HCT116 (cell line): ENCODE measurements at regions not wholly inside any gene's neighbourhood (a gene's known extent, or its start where the extent isn't known, plus 50 kb on each side); places are given as distances from the start of the nearest gene placed in this dataset.

Source experiments
- ATAC-seq: fragments of 200-7000 bp; cut with Tn5 transposase; 2 replicates; pipeline ENCODE4 v1.9.1; 2020; ENCODE audit warnings: mild to moderate bottlenecking, moderate library complexity
- BruUV-seq: library from RNA; stranded (reverse); fragments of 400-500 nt; replicated peaks from 2 replicates; lab custom pipeline; 2021; lab: Mats Ljungman, UMichigan
- CTCF ChIA-PET: fragments of 300-600 bp; sonication (Branson Sonifier 250); formaldehyde crosslinking; loops from one replicate; lab custom pipeline; 2021; ENCODE audit warnings: antibody characterized with exemption; lab: Charles Lee
- POLR2A ChIA-PET: fragments of 300-600, 350-600 bp; sonication (Branson Sonifier 250); formaldehyde crosslinking; loops from one replicate; lab custom pipeline; 2021; ENCODE audit warnings: antibody characterized with exemption; lab: Charles Lee
- RAD21 ChIA-PET, 2 experiments: fragments of 300-600 bp; sonication (Branson Sonifier 250); formaldehyde crosslinking; loops; one replicate each; lab custom pipeline; 2023; ENCODE audit warnings: low total read pairs in 2 of 2; ENCODE audit not compliant: uncharacterized antibody in 2 of 2, unreplicated experiment in 2 of 2, low non-redundant PET in 1 of 2; lab: Charles Lee
- DNase-seq: peaks from one replicate; pipeline ENCODE4 v3.0.0-alpha.2; 2010; ENCODE audit warnings: low read depth, low spot score
- H2AFZ ChIP-seq: fragments of 200-600 bp; shearing (Covaris generic), sonication (generic); 2 replicates; pipeline ENCODE4 v1.6.1; 2017; ENCODE audit warnings: low read depth, mixed run types, mixed read lengths, antibody characterized with exemption, low read length; ENCODE audit not compliant: poor library complexity, severe bottlenecking
- H3K27ac ChIP-seq: 2 replicates; pipeline ENCODE4 v1.5.1; 2012; ENCODE audit warnings: low read depth, low read length
- H3K27me3 ChIP-seq: fragments of 200-600 bp; sonication (generic); 2 replicates; pipeline ENCODE4 v1.6.1; 2016; ENCODE audit warnings: mixed run types, low read length, mixed read lengths; ENCODE audit not compliant: insufficient read depth
- H3K36me3 ChIP-seq, 2 experiments: fragments of 200-500 bp in 1 of 2; fragments of 200-600 bp in 1 of 2; sonication (Bioruptor generic) in 1 of 2; sonication (generic) in 1 of 2; 2 replicates each; pipeline versions ENCODE4 v1.5.1 to v1.6.1; 2014 to 2016; ENCODE audit warnings: low read length in 2 of 2, inconsistent platforms in 1 of 2, mixed read lengths in 1 of 2, mixed run types in 1 of 2; ENCODE audit not compliant: insufficient read depth in 2 of 2, control insufficient read depth in 1 of 2
- H3K4me1 ChIP-seq, 2 experiments: fragments of 200-600 bp in 1 of 2; sonication (generic) in 1 of 2; 2 replicates each; pipeline versions ENCODE4 v1.5.1 to v1.6.1; 2012 to 2017; ENCODE audit warnings: low read length in 2 of 2, inconsistent platforms in 1 of 2, mild to moderate bottlenecking in 1 of 2, mixed read lengths in 1 of 2, mixed run types in 1 of 2, moderate library complexity in 1 of 2; ENCODE audit not compliant: insufficient read depth in 2 of 2, control insufficient read depth in 1 of 2
- H3K4me2 ChIP-seq: fragments of 200-600 bp; sonication (generic); 2 replicates; pipeline ENCODE4 v1.6.1; 2017; ENCODE audit warnings: mixed run types, low read length, mixed read lengths
- H3K4me3 ChIP-seq, 2 experiments: fragments of 200-600 bp in 1 of 2; sonication (generic) in 1 of 2; replicated peaks in 1 of 2; 2 replicates each; pipeline ENCODE4 v1.5.1; 2011 to 2016; ENCODE audit warnings: low read length in 2 of 2, control low read depth in 1 of 2, low read depth in 1 of 2, mild to moderate bottlenecking in 1 of 2, mixed read lengths in 1 of 2, mixed run types in 1 of 2
- H3K79me2 ChIP-seq: fragments of 200-600 bp; sonication (generic); 2 replicates; pipeline ENCODE4 v1.6.1; 2017; ENCODE audit warnings: mild to moderate bottlenecking, mixed run types, low read length, moderate library complexity, mixed read lengths; ENCODE audit not compliant: insufficient read depth
- H3K9ac ChIP-seq: fragments of 200-600 bp; sonication (generic); 2 replicates; pipeline ENCODE4 v1.6.1; 2016; ENCODE audit warnings: low read length, mixed read lengths
- H3K9me2 ChIP-seq: fragments of 200-600 bp; sonication (generic), shearing (Covaris generic); 2 replicates; pipeline ENCODE4 v1.6.1; 2017; ENCODE audit warnings: mixed run types, mild to moderate bottlenecking, moderate library complexity; ENCODE audit not compliant: insufficient read depth
- H3K9me3 ChIP-seq, 2 experiments: fragments of 200-500 bp in 1 of 2; fragments of 200-600 bp in 1 of 2; sonication (Bioruptor generic) in 1 of 2; sonication (generic) in 1 of 2; 2 replicates each; pipeline ENCODE4 v1.6.1; 2014 to 2017; ENCODE audit warnings: low read length in 2 of 2, mixed read lengths in 2 of 2, inconsistent platforms in 1 of 2, low read depth in 1 of 2, mild to moderate bottlenecking in 1 of 2, mixed run types in 1 of 2, moderate library complexity in 1 of 2; ENCODE audit not compliant: control insufficient read depth in 1 of 2, insufficient read depth in 1 of 2
- H4K20me1 ChIP-seq: fragments of 200-600 bp; sonication (generic), shearing (Covaris generic); 2 replicates; pipeline ENCODE4 v1.6.1; 2017; ENCODE audit warnings: mixed run types, mild to moderate bottlenecking, moderate library complexity; ENCODE audit not compliant: insufficient read depth
- CBX3 ChIP-seq: IDR thresholded peaks from 2 replicates; pipeline ENCODE4 v1.6.1; 2012; ENCODE audit warnings: low read depth
- CEBPB ChIP-seq: IDR thresholded peaks from 2 replicates; pipeline ENCODE4 v1.6.1; 2012; ENCODE audit warnings: low read depth
- ELF1 ChIP-seq: IDR thresholded peaks from 2 replicates; pipeline ENCODE4 v1.6.1; 2012; ENCODE audit warnings: low read depth, borderline replicate concordance
- EZH2phosphoT487 ChIP-seq: fragments of 200-600 bp; IDR thresholded peaks from 2 replicates; pipeline ENCODE4 v1.6.1; 2018; ENCODE audit warnings: antibody characterized with exemption, borderline replicate concordance
- FOSL1 ChIP-seq: IDR thresholded peaks from 2 replicates; pipeline ENCODE4 v1.6.1; 2012; ENCODE audit warnings: low read depth
- JUND ChIP-seq: IDR thresholded peaks from 2 replicates; pipeline ENCODE4 v1.6.1; 2012
- POLR2A ChIP-seq: IDR thresholded peaks from 2 replicates; pipeline ENCODE4 v1.7.0; 2011; ENCODE audit warnings: borderline replicate concordance; ENCODE audit not compliant: insufficient read depth, insufficient read length; ENCODE audit errors: extremely low read depth
- SIN3A ChIP-seq: IDR thresholded peaks from 2 replicates; pipeline ENCODE4 v1.6.1; 2012; ENCODE audit warnings: low read depth
- SP1 ChIP-seq: IDR thresholded peaks from 2 replicates; pipeline ENCODE4 v1.6.1; 2012; ENCODE audit warnings: low read depth
- TCF7L2 ChIP-seq: IDR thresholded peaks from 2 replicates; pipeline ENCODE4 v1.7.0; 2011; ENCODE audit warnings: borderline replicate concordance, inconsistent platforms; ENCODE audit not compliant: insufficient read depth, insufficient read length; ENCODE audit errors: extremely low read depth
- YY1 ChIP-seq: IDR thresholded peaks from 2 replicates; pipeline ENCODE4 v1.6.1; 2011; ENCODE audit warnings: low read length, low read depth, moderate library complexity, mild to moderate bottlenecking; ENCODE audit not compliant: insufficient replicate concordance; ENCODE audit errors: extremely low read depth
- intact Hi-C: fragments of 100-400 bp; cut with micrococcal nuclease; formaldehyde crosslinking; loops from 2 replicates; pipeline ENCODE4 v1.10.0; 2022
- TF ChIP-seq, protein P1 (sequence below): IDR thresholded peaks from 2 replicates; pipeline ENCODE4 v1.6.1; 2012
- TF ChIP-seq, protein P2 (sequence below): IDR thresholded peaks from 2 replicates; pipeline ENCODE4 v1.6.1; 2011; ENCODE audit warnings: mild to moderate bottlenecking, low read length, moderate library complexity; ENCODE audit not compliant: insufficient replicate concordance; ENCODE audit errors: extremely low read depth

DNA sequence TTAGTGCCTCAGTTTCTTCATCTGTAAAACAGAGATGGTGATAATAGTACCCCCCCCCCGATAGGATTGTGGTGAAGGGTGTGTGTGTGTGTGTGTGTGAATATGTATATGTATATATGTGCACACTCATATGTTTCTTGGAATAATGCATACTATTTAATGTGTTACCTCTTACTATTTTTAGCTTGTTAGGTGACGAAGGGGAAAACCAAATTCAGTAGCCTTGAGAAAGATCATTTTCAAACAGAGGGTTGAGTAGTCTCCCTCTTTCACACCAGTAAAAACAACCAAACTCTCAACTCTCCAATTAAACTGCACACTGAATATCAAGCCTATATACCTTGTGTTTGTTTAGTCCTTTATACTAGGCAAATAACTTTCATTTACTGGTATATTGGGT lies 75.7 kb downstream of the NTMT2 start:
- no peak for DNase-seq
- TF ChIP-seq, protein P1, sequence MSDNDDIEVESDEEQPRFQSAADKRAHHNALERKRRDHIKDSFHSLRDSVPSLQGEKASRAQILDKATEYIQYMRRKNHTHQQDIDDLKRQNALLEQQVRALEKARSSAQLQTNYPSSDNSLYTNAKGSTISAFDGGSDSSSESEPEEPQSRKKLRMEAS, result no peak
- no peak for TF ChIP-seq CBX3
- TF ChIP-seq POLR2A, result no peak
- TF ChIP-seq JUND, result no peak
- no peak for TF ChIP-seq ELF1
- no peak for TF ChIP-seq CEBPB
- TF ChIP-seq SIN3A, result no peak
- no peak for TF ChIP-seq SP1
- no peak for TF ChIP-seq TCF7L2
- no peak for TF ChIP-seq EZH2phosphoT487
- no peak for TF ChIP-seq YY1
- TF ChIP-seq FOSL1, result no peak
- TF ChIP-seq, protein P2, sequence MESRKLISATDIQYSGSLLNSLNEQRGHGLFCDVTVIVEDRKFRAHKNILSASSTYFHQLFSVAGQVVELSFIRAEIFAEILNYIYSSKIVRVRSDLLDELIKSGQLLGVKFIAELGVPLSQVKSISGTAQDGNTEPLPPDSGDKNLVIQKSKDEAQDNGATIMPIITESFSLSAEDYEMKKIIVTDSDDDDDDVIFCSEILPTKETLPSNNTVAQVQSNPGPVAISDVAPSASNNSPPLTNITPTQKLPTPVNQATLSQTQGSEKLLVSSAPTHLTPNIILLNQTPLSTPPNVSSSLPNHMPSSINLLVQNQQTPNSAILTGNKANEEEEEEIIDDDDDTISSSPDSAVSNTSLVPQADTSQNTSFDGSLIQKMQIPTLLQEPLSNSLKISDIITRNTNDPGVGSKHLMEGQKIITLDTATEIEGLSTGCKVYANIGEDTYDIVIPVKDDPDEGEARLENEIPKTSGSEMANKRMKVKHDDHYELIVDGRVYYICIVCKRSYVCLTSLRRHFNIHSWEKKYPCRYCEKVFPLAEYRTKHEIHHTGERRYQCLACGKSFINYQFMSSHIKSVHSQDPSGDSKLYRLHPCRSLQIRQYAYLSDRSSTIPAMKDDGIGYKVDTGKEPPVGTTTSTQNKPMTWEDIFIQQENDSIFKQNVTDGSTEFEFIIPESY, result no peak
- TF ChIP-seq, all 23 proteins: peak for 0
- Histone ChIP-seq H3K9me3 (no peaks in the 10 kb centered on the region), H3K9ac (no peak overlapping the region), H3K4me2 (no peak overlapping the region), H3K36me3 (no peaks in the 10 kb centered on the region), H4K20me1 (no peaks in the 10 kb centered on the region), H3K79me2 (no peaks in the 10 kb centered on the region), H3K9me2 (no peaks in the 10 kb centered on the region), H3K27me3 (no peaks in the 10 kb centered on the region), H3K4me1 (no peaks in the 10 kb centered on the region), H2AFZ (no peak overlapping the region), H3K4me3 (no peak overlapping the region), H3K27ac (no peak overlapping the region)
- intact Hi-C loops, result no loop called here
- no peak for ATAC-seq
- ChIA-PET RAD21 (no interaction called here), POLR2A (no interaction called here), CTCF (no interaction called here)
- BruUV-seq, result no TSS peak
